Fibroblast of peridontal ligament (primary cell): ENCODE measurements at regions not wholly inside any gene's neighbourhood (a gene's known extent, or its start where the extent isn't known, plus 50 kb on each side); places are given as distances from the start of the nearest gene placed in this dataset.
"Not testable (repeated sequence)": the region's sequence is repeated elsewhere in the genome, so short reads cannot be mapped to it uniquely, and the experiment has no call there.

ENCODE experiments used
- DNase-seq: peaks from one replicate; pipeline ENCODE4 v3.0.0-alpha.2; 2010; ENCODE audit errors: extremely low read depth

- DNase-seq = no peak
Measured at GRCh38 chr17:14559264-14560119, 258.6 kb downstream of the HS3ST3B1 start.

- no peak for DNase-seq
Measured at GRCh38 chr17:14557480-14557879, 256.6 kb downstream of the HS3ST3B1 start.

GRCh38 chr17:14553847-14554246 lies 253.0 kb downstream of the HS3ST3B1 start:
- no peak for DNase-seq

DNA sequence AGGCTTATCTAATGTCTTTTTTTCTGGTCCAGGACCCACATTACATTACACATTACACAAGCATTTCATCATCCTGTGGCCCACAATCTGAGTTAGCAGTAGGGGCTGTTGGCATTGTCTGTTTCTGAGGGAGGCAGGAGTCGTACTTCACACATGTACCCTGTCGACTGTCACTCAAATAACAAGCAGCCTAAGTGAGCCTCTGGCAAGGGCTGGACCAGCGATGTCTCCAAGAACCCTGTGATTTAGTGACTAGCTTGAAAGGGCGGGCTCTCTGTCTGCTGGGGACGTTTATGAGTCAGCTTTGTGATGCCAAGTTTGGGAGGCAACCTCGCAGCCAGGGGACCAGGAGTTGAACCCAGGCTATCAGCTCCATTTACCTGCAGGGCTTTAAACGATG lies 251.4 kb downstream of the HS3ST3B1 start:
- DNase-seq = no peak

DNA sequence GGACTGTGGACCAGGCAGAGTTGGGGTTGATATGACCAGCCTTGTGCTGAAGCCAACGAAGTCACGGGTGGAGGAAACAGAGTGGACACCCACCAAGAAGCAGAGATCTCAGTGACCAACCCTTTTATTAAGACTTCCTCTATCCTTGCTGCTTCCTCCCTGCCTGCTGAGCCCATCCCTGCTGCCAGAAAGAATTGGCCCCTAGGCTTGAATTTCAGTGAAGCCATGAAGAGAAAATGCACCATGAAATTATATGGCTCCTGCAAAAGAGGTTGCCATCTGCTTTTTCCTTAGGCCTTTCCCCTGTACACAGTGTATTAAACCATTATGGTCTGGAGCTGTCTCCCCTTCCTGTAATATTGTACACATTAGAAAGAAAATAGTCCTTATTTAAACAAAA lies 246.7 kb downstream of the HS3ST3B1 start:
- DNase-seq = no peak

- DNase-seq = no peak
Measured at GRCh38 chr17:14547016-14547415, 246.1 kb downstream of the HS3ST3B1 start.

GRCh38 chr17:14545156-14545906 lies 244.4 kb downstream of the HS3ST3B1 start:
- DNase-seq = no peak

- DNase-seq = no peak
Measured at GRCh38 chr17:14541714-14542113, 240.8 kb downstream of the HS3ST3B1 start.

- no peak for DNase-seq
Measured at GRCh38 chr17:14539801-14540200, 238.9 kb downstream of the HS3ST3B1 start.

DNA sequence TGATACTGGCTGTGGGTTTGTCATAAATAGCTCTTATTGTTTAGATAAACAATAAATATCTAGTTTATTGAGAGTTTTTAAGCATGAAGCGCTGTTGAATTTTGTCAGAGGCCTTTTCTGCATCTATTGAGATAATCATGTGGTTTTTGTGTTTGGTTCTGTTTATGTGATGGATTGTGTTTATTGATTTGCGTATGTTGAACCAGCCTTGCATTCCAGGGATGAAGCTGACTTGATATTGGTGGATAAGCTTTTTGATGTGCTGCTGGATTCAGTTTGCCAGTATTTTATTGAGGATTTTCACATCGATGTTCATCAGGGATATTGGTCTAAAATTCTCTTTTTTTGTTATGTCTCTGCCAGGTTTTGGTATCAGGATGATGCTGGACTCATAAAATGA lies 231.4 kb downstream of the HS3ST3B1 start:
- DNase-seq = not testable (repeated sequence)

- no peak for DNase-seq
Measured at GRCh38 chr17:14525551-14526455, 224.9 kb downstream of the HS3ST3B1 start.

- DNase-seq = no peak
Measured at GRCh38 chr17:14522795-14523387, 222.0 kb downstream of the HS3ST3B1 start.

DNA sequence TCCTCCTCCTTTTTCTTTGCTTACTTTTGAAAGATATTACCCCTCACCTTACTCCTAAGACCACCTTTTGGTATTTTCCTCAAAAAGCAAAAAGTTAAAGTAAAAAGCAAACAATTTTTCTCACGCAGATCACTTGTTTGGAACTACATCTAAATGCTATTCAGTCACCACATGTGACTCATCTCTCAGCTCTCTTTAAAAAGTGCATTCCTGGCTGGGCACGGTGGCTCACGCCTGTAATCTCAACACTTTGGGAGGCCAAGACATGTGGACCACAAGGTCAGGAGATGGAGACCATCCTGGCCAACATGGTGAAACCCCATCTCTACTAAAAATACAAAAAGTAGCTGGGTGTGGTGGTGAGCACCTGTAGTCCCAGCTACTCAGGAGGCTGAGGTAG lies 218.0 kb downstream of the HS3ST3B1 start:
- not testable (repeated sequence) for DNase-seq

GRCh38 chr17:14514973-14515372 lies 214.1 kb downstream of the HS3ST3B1 start:
- peak; percentile 7 for DNase-seq

DNA sequence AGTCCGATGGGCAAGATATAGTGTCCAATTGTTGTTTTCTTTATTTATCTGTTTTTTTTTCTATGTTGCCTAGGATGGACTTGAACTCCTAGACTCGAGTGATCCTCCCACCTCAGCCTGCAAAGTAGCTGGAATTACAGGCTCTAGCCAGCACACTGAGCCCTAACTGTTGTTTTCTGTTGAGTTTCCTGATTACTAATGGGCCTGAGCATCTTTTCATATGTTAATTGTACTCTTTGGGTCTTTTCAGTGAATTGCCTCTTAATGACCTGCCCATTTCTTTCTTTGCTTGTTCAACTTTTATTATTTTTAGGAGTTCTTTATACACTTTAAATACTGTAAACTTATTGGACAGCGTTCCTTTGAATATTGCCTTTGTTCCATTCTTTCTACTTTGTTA lies 213.0 kb downstream of the HS3ST3B1 start:
- DNase-seq = no peak

- peak; percentile 15 for DNase-seq
Measured at GRCh38 chr17:14510136-14510535, 209.3 kb downstream of the HS3ST3B1 start.

DNA sequence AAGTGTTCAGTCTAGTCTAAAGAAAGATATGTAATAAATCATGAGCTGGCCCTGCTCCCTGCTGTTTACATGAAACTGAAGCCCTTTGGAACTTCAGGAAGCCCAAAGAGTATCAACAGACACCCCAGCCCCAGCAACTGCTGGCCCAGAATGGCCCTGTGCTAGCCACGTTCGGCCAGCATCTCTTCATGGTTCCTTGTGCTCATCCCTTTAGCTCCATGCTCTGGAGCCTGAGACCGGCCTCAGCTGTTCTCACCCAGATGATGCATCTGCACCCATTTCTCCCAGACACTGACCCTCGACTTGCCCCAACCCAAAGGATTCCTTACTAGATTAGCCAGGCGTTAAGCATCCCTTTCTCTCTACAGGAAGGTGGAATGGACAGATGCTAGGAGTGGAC lies 207.3 kb downstream of the HS3ST3B1 start:
- DNase-seq = no peak

DNA sequence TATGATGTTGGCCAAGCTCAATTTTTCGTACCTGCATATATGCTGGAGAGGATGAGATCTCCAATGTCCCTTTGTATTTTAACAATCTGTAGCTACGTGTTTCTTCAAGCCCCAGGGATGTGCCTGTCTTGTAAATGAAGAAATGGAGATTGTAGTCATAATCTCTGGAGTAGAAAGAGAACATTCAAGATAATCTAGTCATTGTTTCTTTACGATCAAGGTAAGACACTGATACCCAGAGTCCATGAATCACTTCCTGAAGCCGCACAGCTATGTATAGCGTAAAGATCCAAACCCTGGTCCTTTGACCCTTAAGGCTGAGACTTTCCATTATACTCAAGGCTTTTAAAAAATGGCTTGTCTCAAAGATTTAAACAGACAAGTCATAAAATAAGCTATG lies 205.5 kb downstream of the HS3ST3B1 start:
- DNase-seq = no peak

GRCh38 chr17:14505606-14506005 lies 204.7 kb downstream of the HS3ST3B1 start:
- no peak for DNase-seq

- DNase-seq = no peak
Measured at GRCh38 chr17:14499976-14500375, 199.1 kb downstream of the HS3ST3B1 start.

- DNase-seq = no peak
Measured at GRCh38 chr17:14498812-14499211, 197.9 kb downstream of the HS3ST3B1 start.

DNA sequence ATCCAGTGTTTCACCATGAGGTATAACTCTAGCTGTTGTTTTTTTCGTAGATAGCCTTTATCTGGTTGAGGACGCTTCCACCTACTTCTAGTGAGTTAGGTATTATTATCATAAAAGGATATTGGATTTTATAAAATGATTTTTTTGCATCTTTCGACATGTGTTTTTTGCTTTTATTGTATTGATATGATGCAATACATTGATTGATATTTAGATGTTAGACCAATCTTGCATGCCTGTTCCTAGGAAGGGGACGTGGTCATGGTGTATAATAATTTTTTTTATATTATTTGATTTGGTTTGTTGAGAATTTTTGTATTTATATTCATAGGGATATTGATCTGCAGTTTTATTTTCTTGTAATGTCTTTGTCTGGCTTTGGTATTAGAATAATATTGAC lies 193.3 kb downstream of the HS3ST3B1 start:
- DNase-seq = no peak
